HepG2 (cell line): ENCODE measurements at regions not wholly inside any gene's neighbourhood (a gene's known extent, or its start where the extent isn't known, plus 50 kb on each side); places are given as distances from the start of the nearest gene placed in this dataset.

Experiments used
- ATAC-seq: fragments of 200-7000 bp; cut with Tn5 transposase; 3 replicates; pipeline ENCODE4 v1.9.1; 2020; ENCODE audit warnings: mild to moderate bottlenecking, moderate library complexity
- BruUV-seq: library from RNA; stranded (reverse); fragments of 400-500 nt; replicated peaks from 2 replicates; lab custom pipeline; 2021; lab: Mats Ljungman, UMichigan
- CTCF ChIA-PET: fragments of 300-600 bp; formaldehyde crosslinking; extraction: SDS; loops from one replicate; lab custom pipeline; 2021; ENCODE audit warnings: low total read pairs, inconsistent platforms, low intra/inter-chr PET ratio; lab: Yijun Ruan, JAX
- POLR2A ChIA-PET: fragments of 350-600 bp; sonication (Branson Sonifier 250); formaldehyde crosslinking; loops from one replicate; lab custom pipeline; 2020; ENCODE audit warnings: antibody characterized with exemption, inconsistent platforms; lab: Yijun Ruan, JAX
- DNase-seq: peaks from one replicate; pipeline ENCODE4 v3.0.0-alpha.2; 2015; ENCODE audit warnings: low spot score
- FAIRE-seq: peaks from 3 replicates; lab custom pipeline; 2011; peaks lifted over from hg19 to GRCh38; lab: Jason Lieb, UNC
- H2AFZ ChIP-seq: one replicate; pipeline ENCODE4 v1.6.1; 2011; ENCODE audit warnings: low read length, inconsistent platforms
- H3K27ac ChIP-seq: fragments of 300-600 bp; 3 replicates; pipeline ENCODE4 v1.8.0; 2011; ENCODE audit warnings: mixed run types, mild to moderate bottlenecking, mixed read lengths, low read length, inconsistent platforms; ENCODE audit not compliant: insufficient read depth; ENCODE audit errors: extremely low read length
- H3K27me3 ChIP-seq, 2 experiments: fragments of 200-600 bp in 1 of 2; 2 replicates in 1 of 2; 3 replicates in 1 of 2; pipeline versions ENCODE4 v1.6.0 to v1.8.0; 2011; ENCODE audit warnings: low read length in 2 of 2, mild to moderate bottlenecking in 2 of 2, moderate library complexity in 2 of 2, inconsistent platforms in 1 of 2; ENCODE audit not compliant: insufficient read depth in 2 of 2, control insufficient read depth in 1 of 2
- H3K36me3 ChIP-seq, 2 experiments: fragments of 200-600 bp in 1 of 2; replicated peaks in 1 of 2; 2 replicates in 1 of 2; 3 replicates in 1 of 2; pipeline versions ENCODE4 v1.5.1 to v1.8.0; 2011; ENCODE audit warnings: low read length in 2 of 2, inconsistent platforms in 1 of 2; ENCODE audit not compliant: insufficient read depth in 2 of 2, control insufficient read depth in 1 of 2
- H3K4me1 ChIP-seq: 2 replicates; pipeline ENCODE4 v1.5.1; 2012; ENCODE audit warnings: low read length, inconsistent platforms; ENCODE audit not compliant: insufficient read depth
- H3K4me2 ChIP-seq: 2 replicates; pipeline ENCODE4 v1.6.0; 2011; ENCODE audit warnings: low read depth, low read length, inconsistent platforms
- H3K4me3 ChIP-seq, 3 experiments: fragments of 200-600 bp in 1 of 3; sonication (generic), shearing (Covaris generic) in 1 of 3; replicated peaks in 1 of 3; 2 replicates each; pipeline ENCODE4 v1.5.1; 2011 to 2016; ENCODE audit warnings: low read length in 3 of 3, inconsistent platforms in 2 of 3, low read depth in 2 of 3, mild to moderate bottlenecking in 2 of 3, control low read depth in 1 of 3, mixed read lengths in 1 of 3; ENCODE audit not compliant: insufficient read depth in 1 of 3
- H3K79me2 ChIP-seq: one replicate; pipeline ENCODE4 v1.6.1; 2011; ENCODE audit warnings: low read length, inconsistent platforms; ENCODE audit not compliant: insufficient read depth
- H3K9ac ChIP-seq: 2 replicates; pipeline ENCODE4 v1.6.0; 2011; ENCODE audit warnings: mild to moderate bottlenecking, low read depth, low read length, inconsistent platforms; ENCODE audit not compliant: insufficient read depth
- H3K9me3 ChIP-seq: 2 replicates; pipeline ENCODE4 v1.5.1; 2012; ENCODE audit warnings: mild to moderate bottlenecking, low read length
- H4K20me1 ChIP-seq: 2 replicates; pipeline ENCODE4 v1.6.0; 2011; ENCODE audit warnings: inconsistent platforms, mild to moderate bottlenecking, low read length, moderate library complexity; ENCODE audit not compliant: insufficient read depth
- CBX2 ChIP-seq, 2 experiments: fragments of 200-600 bp in 1 of 2; sonication (generic); formaldehyde crosslinking in 1 of 2; IDR thresholded peaks; 2 replicates each; pipeline versions ENCODE4 v1.7.0 to v1.8.1; 2018 to 2022; ENCODE audit warnings: low read depth in 2 of 2, low read length in 1 of 2, mild to moderate bottlenecking in 1 of 2, missing genetic modification reagents in 1 of 2
- CENPX ChIP-seq: sonication (generic); formaldehyde crosslinking; IDR thresholded peaks from 2 replicates; pipeline ENCODE4 v1.9.0; 2021; ENCODE audit warnings: mild to moderate bottlenecking, missing genetic modification reagents, moderate library complexity
- FLYWCH1 ChIP-seq: sonication (generic); formaldehyde crosslinking; IDR thresholded peaks from 2 replicates; pipeline ENCODE4 v1.8.1; 2023; ENCODE audit warnings: mild to moderate bottlenecking, missing genetic modification reagents
- HNRNPH1 ChIP-seq: fragments of 200-400 bp; formaldehyde crosslinking; optimal IDR thresholded peaks from 2 replicates; pipeline ENCODE3; 2017; ENCODE audit warnings: mild to moderate bottlenecking, low read depth, low read length
- ISX ChIP-seq: sonication (generic); formaldehyde crosslinking; conservative IDR thresholded peaks from 2 replicates; pipeline ENCODE4 v1.5.0; 2020; ENCODE audit warnings: missing genetic modification reagents
- MAFK ChIP-seq, 2 experiments: IDR thresholded peaks in 1 of 2; conservative IDR thresholded peaks in 1 of 2; 2 replicates each; pipeline ENCODE4 v1.6.1; 2011; ENCODE audit warnings: improper control_type of control experiment in 2 of 2, low read length in 2 of 2
- MXI1 ChIP-seq: IDR thresholded peaks from 3 replicates; pipeline ENCODE4 v1.6.1; 2012; ENCODE audit warnings: low read depth, low read length, inconsistent platforms, borderline replicate concordance
- MYC ChIP-seq: sonication (generic); formaldehyde crosslinking; IDR thresholded peaks from 2 replicates; pipeline ENCODE4 v1.9.0; 2021; ENCODE audit warnings: missing genetic modification reagents, borderline replicate concordance
- PAX8 ChIP-seq: sonication (generic); formaldehyde crosslinking; IDR thresholded peaks from 2 replicates; pipeline ENCODE4 v1.8.0; 2022; ENCODE audit warnings: mild to moderate bottlenecking, missing genetic modification reagents, borderline replicate concordance
- PRPF4 ChIP-seq: fragments of 200-400 bp; formaldehyde crosslinking; IDR thresholded peaks from 2 replicates; pipeline ENCODE4 v1.6.1; 2016; ENCODE audit warnings: low read length, low read depth; ENCODE audit not compliant: poor library complexity, severe bottlenecking
- SIX4 ChIP-seq: sonication (generic); formaldehyde crosslinking; IDR thresholded peaks from 2 replicates; pipeline ENCODE4 v1.4.0; 2020; ENCODE audit warnings: missing genetic modification reagents
- TAF15 ChIP-seq: fragments of 200-400 bp; formaldehyde crosslinking; IDR thresholded peaks from one replicate; pipeline ENCODE4 v1.6.1; 2018; ENCODE audit warnings: mild to moderate bottlenecking, low read depth, low read length; ENCODE audit not compliant: poor library complexity, severe bottlenecking
- ZBTB21 ChIP-seq: sonication (generic); formaldehyde crosslinking; IDR thresholded peaks from 2 replicates; pipeline ENCODE4 v1.4.0; 2020; ENCODE audit warnings: missing genetic modification reagents
- ZMYM3 ChIP-seq: sonication (generic); formaldehyde crosslinking; IDR thresholded peaks from 2 replicates; pipeline ENCODE4 v1.5.1; 2020; ENCODE audit warnings: mild to moderate bottlenecking, missing genetic modification reagents
- ZNF550 ChIP-seq: sonication (generic); formaldehyde crosslinking; IDR thresholded peaks from 2 replicates; pipeline ENCODE4 v1.4.0; 2020; ENCODE audit warnings: mild to moderate bottlenecking, missing genetic modification reagents, borderline replicate concordance
- WGBS: methylation state at CpG from one replicate; pipeline ENCODE4 v1.1.6; 2017; ENCODE audit warnings: low lambda C conversion rate; 5-methylcytosine and 5-hydroxymethylcytosine counted together
- in situ Hi-C: cut with HindIII; loops from 2 replicates; pipeline ENCODE4 v1.10.0; 2017; ENCODE audit warnings: low pct_unique_long_range_greater_than_20kb; ENCODE audit not compliant: extremely low pct_ligation_motif_present
- intact Hi-C: fragments of 100-400 bp; cut with micrococcal nuclease; formaldehyde crosslinking; loops from one replicate; pipeline ENCODE4 v1.10.0; 2022; ENCODE audit not compliant: unreplicated experiment
- TF ChIP-seq, protein P1 (sequence below): sonication (generic); formaldehyde crosslinking; IDR thresholded peaks from 2 replicates; pipeline ENCODE4 v1.5.0; 2020; ENCODE audit warnings: mild to moderate bottlenecking, missing genetic modification reagents, borderline replicate concordance
- TF ChIP-seq, protein P2 (sequence below): sonication (generic); formaldehyde crosslinking; IDR thresholded peaks from 2 replicates; pipeline ENCODE4 v1.8.1; 2023; ENCODE audit warnings: missing genetic modification reagents, mild to moderate bottlenecking, borderline replicate concordance
- TF ChIP-seq, protein P3 (sequence below): sonication (generic); formaldehyde crosslinking; IDR thresholded peaks from 2 replicates; pipeline ENCODE4 v1.4.0; 2020; ENCODE audit warnings: missing genetic modification reagents, borderline replicate concordance

DNA sequence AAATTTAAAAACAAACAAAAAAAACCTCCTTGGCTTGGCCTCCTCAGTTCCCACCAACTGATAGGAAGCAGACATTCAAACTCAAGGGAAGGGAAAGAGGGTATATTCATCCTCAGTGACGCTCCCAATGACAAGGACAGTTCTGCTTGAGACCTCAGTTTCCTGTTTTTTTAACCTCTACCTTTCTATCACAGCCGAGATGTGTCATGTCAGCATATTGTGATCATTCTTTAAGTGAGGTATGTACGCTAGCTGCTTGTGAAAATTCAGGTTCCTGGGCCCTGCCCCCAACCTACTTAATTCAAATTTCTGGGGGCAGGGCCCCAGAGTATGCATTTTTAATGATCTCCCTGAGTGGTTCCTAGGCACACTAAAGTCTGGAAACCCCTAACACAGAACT lies 611.9 kb upstream of the TBX3 start (continued):
- TF ChIP-seq TAF15 (no peak), MAFK (conservative IDR thresholded peaks at IDR 0.05 in 1 of 2, IDR thresholded peaks at IDR 0.05 in 1 of 2; ENCODE audit: low read length in 2 of 2) (peak; percentile 92 to 96), ISX (CRISPR knock-in tag) (no peak), CBX2 (IDR thresholded peaks at IDR 0.05; ENCODE audit: low read depth, low read length) (no peak), CBX2 (CRISPR knock-in tag; IDR thresholded peaks at IDR 0.05; ENCODE audit: low read depth) (no peak), SIX4 (CRISPR knock-in tag) (no peak), PAX8 (no peak), MYC (CRISPR knock-in tag) (no peak)
- TF ChIP-seq, protein P1, sequence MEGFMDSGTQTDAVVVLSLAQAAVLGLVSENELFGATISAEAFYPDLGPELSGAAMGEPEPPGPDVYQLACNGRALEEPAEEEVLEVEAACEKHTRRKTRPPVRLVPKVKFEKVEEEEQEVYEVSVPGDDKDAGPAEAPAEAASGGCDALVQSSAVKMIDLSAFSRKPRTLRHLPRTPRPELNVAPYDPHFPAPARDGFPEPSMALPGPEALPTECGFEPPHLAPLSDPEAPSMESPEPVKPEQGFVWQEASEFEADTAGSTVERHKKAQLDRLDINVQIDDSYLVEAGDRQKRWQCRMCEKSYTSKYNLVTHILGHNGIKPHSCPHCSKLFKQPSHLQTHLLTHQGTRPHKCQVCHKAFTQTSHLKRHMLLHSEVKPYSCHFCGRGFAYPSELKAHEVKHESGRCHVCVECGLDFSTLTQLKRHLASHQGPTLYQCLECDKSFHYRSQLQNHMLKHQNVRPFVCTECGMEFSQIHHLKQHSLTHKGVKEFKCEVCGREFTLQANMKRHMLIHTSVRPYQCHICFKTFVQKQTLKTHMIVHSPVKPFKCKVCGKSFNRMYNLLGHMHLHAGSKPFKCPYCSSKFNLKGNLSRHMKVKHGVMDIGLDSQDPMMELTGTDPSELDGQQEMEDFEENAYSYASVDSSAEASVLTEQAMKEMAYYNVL = no peak
- TF ChIP-seq, protein P2, sequence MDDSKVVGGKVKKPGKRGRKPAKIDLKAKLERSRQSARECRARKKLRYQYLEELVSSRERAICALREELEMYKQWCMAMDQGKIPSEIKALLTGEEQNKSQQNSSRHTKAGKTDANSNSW (CRISPR knock-in tag) = no peak

DNA sequence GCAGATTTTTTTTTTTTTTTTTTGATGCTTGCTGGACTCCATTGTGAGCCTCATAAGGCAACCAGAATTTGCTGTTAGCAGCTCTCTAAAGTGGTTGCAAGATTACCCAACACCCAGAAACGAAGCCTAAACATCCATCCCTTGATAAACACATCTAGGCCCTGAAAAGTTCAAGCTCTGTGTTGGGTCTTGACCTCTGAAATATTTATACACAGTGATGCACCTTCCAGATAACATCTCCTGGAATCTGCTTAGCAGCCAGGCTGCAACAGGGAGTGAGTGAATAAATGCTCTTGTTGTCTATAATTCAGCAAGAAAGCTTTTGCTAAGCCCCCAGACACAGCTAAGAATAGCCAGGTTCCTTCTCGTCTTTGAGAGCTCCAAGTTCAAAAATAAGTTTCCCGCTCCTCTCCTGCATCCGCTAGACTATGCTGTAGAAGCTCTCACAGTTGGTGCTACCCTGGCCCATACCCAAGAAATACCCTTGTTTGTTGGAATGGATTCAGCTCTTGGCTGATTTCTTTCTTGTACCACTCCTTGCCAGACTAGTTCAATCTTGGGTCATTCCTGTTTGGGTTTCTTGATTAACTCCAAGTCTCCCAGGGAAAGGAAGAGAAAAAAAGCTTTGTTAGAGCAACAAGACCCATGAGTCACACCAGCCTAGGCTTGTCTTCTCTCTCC lies 610.6 kb upstream of the TBX3 start:
- Histone ChIP-seq H3K4me1 (peaks cover 9% of the 10 kb centered on the region; the same call in 1 of the 2 replicates), H3K36me3 (no peaks in the 10 kb centered on the region), H3K4me3 (no peak overlapping the region), H4K20me1 (no peaks in the 10 kb centered on the region), H3K79me2 (no peaks in the 10 kb centered on the region), H3K27me3 (peaks cover 0 to 8% of the 10 kb centered on the region in 2 experiments; a peak in 1 of 5 replicates), H3K9me3 (no peaks in the 10 kb centered on the region), H2AFZ (no peak overlapping the region)
- no peak for DNase-seq
- in situ Hi-C loops = no loop called here
- POLR2A ChIA-PET = no interaction called here
- no peak for ATAC-seq
- BruUV-seq = no TSS peak
- CTCF ChIA-PET = no interaction called here
- intact Hi-C loops = no loop called here
- no peak for FAIRE-seq
- TF ChIP-seq PRPF4 (no peak), FLYWCH1 (CRISPR knock-in tag) (no peak), ZNF550 (no peak), HNRNPH1 (no peak), MXI1 (no peak), CENPX (no peak), ZBTB21 (no peak), ZMYM3 (CRISPR knock-in tag) (no peak)
- TF ChIP-seq, protein P3, sequence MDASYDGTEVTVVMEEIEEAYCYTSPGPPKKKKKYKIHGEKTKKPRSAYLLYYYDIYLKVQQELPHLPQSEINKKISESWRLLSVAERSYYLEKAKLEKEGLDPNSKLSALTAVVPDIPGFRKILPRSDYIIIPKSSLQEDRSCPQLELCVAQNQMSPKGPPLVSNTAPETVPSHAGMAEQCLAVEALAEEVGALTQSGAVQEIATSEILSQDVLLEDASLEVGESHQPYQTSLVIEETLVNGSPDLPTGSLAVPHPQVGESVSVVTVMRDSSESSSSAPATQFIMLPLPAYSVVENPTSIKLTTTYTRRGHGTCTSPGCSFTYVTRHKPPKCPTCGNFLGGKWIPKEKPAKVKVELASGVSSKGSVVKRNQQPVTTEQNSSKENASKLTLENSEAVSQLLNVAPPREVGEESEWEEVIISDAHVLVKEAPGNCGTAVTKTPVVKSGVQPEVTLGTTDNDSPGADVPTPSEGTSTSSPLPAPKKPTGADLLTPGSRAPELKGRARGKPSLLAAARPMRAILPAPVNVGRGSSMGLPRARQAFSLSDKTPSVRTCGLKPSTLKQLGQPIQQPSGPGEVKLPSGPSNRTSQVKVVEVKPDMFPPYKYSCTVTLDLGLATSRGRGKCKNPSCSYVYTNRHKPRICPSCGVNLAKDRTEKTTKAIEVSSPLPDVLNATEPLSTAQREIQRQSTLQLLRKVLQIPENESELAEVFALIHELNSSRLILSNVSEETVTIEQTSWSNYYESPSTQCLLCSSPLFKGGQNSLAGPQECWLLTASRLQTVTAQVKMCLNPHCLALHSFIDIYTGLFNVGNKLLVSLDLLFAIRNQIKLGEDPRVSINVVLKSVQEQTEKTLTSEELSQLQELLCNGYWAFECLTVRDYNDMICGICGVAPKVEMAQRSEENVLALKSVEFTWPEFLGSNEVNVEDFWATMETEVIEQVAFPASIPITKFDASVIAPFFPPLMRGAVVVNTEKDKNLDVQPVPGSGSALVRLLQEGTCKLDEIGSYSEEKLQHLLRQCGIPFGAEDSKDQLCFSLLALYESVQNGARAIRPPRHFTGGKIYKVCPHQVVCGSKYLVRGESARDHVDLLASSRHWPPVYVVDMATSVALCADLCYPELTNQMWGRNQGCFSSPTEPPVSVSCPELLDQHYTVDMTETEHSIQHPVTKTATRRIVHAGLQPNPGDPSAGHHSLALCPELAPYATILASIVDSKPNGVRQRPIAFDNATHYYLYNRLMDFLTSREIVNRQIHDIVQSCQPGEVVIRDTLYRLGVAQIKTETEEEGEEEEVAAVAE = no peak
- TF ChIP-seq, all 625 proteins: peak for 0
- WGBS = 29% methylated on average over 4 of the region's 4 CpGs
- H3K4me2 ChIP-seq = no peak overlapping the region
- H3K9ac ChIP-seq = no peak overlapping the region
- no peak overlapping the region for H3K27ac ChIP-seq
